Hepatic stellate cell (primary cell): ENCODE measurements at regions not wholly inside any gene's neighbourhood (a gene's known extent, or its start where the extent isn't known, plus 50 kb on each side); places are given as distances from the start of the nearest gene placed in this dataset.
A peak's percentile ranks its signal among the peaks of the same experiment; 100 is the strongest.
"Not testable (repeated sequence)": the region's sequence is repeated elsewhere in the genome, so short reads cannot be mapped to it uniquely, and the experiment has no call there.

Source experiments
- DNase-seq: peaks from one replicate; pipeline ENCODE4 v3.0.0; 2011; ENCODE audit warnings: low spot score

DNA sequence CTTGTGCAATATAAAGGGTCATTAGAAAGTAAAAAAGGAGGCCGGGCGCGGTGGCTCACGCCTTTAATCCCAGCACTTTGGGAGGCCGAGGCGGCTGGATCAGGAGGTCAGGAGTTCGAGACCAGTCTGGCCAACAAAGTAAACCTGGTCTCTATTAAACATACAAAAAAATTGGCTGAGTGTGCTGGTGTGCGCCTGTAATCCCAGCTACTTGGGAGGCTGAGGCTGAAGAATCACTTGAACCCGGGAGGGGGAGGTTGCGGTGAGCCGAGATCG lies 102.8 kb upstream of the TMPRSS2 start:
- not testable (repeated sequence) for DNase-seq

DNA sequence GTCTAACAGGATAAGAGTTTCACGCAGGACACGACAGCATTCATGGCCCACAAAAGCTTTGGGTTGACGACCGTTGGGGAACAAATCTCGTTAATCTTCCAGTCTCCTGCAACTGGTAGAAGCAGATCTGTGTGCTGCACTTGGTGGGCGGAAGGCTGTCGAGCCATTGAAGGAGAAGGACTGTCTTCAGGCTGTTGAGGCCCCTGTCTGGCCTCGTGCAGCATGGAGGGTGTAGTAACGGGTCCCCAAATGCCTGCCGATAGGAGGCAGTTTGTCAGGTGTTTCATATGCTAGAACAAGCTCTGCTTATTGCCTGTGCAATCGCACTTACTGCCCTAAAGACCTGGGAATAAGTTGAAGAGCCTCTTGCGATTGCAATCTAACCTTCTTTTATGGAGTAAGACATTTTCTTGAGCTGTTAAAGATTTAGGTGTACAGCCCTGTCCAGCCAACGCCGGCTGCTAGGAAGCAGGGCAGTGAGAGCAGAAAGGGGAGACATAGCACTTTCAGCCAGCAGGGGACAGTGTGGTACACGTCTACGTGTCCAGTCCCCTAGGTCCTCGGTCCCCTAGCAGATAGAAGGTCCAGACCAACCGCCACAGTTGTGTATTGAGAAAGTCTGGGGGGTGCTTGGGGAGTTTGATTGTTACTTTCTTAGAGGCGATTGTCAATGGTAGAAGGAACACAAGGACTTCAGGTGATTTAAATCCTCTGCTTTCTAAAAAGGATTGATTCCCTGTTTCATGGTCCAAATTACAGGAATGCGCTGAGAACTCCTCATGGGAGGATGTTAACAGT lies 102.3 kb upstream of the TMPRSS2 start:
- DNase-seq: peak; percentile 73

DNA sequence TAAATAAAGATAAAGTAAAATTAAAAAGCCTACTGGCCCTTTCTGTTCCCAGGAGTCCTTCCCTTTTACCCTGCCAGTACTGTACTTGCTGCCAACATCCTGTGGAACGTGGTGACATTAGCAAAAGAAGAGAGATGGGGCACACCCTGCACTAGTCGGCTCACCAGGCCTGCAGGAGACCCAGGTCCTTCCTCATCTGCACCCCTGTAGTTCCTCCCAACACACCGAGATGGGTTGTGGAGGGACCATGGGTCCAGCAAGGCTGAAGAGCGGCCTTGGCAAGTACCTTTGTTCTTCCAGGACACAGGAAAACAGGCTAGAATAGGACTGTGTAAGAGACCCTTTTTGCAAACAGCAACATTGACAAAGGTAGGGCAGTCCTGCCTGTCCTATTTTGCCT lies 98.7 kb upstream of the TMPRSS2 start:
- no peak for DNase-seq

DNA sequence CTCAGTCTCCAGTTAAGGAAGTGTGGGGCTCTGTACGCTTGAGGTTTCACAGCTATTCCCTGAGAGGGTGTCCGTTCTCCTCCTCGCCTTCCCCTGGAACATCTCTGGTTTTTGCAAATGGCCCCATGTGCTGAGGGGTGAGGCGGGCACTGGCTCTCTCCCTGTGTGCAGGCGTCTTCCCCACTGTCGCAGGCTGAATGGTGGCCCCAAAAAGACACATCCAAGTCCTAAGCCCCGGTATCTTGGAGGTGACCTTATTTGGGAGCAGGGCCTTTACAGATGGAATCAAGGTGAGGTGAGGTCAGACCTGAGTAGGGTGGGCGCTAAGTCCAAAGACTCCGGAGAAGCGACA lies 98.0 kb upstream of the TMPRSS2 start:
- DNase-seq: no peak

DNA sequence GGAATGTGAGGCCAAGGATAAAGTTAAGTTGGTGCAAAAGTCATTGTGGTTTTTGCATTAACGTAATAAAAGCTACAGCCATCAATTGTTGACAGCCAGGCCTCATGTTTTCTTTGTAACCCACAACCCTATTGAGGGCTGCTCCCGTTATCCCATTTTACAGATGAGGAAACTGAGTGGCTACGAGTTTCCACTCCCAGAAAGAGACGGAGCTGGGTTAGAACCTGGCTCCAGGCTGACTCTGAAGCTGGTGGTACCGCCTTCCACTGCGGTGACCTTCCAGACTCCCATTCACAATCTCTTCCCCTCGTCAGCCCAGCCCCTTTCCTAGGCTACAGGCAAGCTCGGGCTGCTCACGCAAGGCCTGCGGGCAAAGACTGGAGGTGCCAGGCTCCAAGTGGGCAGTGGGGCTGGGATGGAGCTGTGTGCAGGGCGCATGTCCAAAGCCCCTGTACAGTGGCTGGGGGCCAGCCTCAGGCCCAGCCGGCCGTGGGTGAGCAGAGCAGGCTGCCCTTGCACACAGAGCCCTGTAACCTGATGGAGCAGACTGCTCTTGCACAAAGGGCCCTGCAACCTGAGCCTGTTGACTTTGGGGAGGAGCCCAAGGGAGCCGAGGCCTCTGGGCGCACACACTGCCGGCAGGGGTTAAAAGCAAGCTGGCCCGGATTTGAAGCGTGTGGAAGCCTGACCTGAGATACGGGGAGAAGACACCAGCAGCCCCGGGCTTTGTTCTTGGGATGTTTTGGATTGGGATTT lies 97.4 kb upstream of the TMPRSS2 start:
- no peak for DNase-seq

DNA sequence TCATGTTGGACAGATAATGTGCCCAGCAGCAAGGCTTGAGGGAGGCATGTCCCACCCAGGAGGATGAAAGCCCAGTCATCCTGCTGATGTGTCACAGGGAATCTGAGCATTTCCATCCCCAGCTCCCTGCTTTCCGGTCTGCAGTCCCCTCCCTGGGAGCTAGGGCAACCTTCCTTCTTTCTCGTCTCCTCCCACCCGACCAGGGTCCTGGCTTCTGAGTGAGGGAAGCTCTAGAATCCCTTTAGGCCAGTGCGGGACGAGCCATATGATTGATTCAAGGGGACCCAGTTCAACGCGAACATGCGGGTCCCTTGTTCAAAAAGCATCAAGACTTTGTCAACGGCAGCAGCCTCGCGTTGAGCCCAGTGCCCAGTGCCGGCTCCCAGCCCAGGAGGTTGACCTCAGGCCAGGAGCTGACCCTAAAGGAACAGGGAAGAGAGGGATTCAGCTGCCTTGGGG lies 96.7 kb upstream of the TMPRSS2 start:
- peak; percentile 32 for DNase-seq

DNA sequence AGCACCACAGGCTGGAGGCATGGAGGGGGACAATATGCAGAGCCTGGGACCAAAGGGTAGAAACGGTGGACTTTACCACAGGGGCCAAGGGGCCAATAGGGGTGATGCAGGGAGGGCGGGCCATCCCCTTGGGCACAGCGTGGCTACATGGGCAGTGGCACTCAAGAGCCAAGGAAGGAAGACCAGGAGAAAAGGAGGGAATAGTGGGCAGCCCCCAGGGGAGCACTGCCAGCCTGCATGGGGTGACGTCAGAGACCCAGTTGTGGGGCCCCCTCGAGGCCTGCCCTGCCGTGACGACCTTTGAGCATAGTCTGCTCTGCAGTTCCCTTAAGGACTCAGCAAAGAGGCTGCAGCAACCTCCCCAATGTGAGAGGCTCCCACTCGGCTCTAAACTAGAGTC lies 95.5 kb upstream of the TMPRSS2 start:
- DNase-seq: no peak

DNA sequence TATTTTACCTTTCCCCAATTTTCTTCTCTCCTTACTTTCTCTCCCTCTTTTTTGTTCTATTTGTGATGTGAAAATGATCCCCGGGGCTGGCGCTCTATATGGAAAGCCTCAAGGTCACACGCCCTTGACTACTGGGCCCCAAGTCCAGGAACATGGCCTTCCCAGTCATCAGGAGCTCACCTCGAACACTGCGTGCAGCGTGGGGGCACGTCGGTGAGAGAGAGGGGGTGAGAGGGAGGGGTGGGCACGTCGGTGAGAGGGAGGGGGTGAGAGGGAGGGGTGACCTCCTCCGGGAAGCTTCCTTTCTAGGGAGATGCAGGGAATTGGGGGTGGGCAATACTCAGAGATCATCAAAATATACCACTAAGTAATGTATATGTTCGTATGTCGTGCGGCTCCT lies 94.6 kb upstream of the TMPRSS2 start:
- DNase-seq: no peak

DNA sequence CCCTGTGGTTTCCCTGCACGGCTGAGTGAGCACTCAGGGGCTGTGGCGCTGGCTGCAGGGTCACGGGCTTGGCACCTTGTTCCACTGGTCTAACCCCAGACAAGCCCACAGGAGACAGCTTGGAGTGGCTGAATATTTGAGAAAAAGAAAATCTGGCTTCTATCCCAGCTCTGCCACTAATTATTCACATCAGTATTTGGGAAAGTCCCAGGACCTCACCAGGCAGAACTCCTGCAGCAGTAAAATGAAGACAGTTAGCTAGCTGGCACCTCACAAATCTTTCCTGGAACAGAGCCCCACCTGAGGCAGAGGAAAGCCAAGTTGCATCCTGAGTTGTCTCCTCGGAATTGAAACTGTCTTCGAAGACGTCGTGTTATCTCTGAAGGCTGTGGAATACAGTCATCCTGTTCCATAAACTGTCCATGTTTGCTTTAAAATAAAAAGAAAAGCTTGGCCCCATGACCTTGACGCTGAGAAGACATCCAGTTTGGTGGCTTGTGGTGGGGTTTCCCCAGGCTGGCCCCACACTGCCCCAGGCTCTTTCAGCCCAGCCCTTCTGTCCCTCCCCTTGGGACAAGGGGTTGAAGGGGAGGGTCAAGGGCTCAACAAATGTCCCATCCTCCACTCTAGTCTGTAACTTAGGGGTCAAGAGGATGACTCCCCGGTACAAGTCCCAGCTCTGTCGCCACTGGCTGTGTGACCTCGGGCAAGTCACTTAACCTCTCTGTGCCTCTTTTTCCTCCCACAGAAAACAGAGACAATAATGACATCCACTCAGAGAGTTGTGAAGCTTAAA lies 93.8 kb upstream of the TMPRSS2 start:
- DNase-seq: no peak

DNA sequence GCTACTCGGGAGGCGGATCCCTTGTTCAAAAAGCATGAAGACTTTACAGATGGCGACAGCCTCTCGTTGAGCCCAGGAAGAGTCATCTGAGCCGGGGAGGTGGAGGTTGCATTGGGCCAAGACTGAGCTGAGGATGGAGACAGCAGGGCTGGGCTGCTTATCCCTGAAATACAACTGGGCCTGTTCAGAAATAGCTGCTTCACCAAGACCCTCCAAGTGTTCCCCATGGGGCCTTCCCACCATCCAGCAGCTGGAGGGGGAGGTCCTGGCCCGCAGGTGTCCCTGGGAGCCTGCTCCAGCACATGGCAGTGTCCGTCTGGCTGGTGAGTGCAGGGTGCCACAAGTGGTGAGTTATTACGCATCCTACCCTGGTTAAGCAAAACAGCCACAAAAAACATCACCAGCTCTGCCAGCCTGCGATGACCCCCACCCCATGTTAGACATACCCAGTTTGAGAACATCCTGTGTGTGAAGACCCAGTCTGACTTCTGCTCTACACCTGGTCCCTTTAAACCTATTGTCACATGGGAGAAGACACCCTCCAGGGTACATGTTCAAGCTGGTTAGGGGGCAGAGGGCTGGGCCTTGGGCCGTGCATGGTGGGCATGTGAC lies 93.1 kb upstream of the TMPRSS2 start:
- DNase-seq: no peak

DNA sequence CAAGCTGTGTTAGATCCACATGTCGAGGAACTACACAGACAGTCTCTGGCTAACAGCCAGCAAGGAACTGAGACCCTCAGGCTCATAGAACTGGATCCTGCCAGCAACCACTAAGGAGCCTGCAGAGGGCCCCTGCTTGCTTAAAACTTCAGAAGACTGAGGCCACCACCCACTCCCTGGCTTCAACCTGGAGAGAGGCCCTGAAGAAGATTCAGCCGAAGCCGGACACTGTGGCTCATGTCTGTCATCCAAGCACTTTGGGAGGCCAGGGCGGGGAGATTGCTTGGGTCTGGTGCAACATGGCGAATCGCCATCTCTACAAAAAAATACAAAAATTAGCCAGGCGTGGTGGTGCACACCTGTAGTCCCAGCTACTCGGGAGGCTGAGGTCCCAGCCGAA lies 92.6 kb upstream of the TMPRSS2 start:
- DNase-seq: no peak

DNA sequence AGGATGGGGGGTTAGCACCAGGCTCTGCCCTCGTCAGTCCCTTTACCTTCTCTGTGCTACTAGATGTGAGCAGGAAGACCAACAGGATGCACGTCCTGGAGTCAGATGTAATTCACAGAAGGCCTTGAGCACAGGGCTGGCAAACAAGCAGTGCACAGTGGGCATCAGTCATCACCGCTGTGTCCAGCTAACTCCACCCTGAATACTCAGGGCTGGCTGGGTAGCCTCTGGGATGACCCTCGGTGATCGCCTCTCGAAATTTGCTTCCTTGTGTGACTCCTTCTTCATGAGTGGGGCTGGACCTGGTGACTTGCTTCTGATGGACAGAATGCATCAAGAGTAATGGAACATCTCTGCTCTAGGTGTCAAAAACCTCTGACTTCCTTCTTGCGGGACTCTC lies 92.2 kb upstream of the TMPRSS2 start:
- no peak for DNase-seq

DNA sequence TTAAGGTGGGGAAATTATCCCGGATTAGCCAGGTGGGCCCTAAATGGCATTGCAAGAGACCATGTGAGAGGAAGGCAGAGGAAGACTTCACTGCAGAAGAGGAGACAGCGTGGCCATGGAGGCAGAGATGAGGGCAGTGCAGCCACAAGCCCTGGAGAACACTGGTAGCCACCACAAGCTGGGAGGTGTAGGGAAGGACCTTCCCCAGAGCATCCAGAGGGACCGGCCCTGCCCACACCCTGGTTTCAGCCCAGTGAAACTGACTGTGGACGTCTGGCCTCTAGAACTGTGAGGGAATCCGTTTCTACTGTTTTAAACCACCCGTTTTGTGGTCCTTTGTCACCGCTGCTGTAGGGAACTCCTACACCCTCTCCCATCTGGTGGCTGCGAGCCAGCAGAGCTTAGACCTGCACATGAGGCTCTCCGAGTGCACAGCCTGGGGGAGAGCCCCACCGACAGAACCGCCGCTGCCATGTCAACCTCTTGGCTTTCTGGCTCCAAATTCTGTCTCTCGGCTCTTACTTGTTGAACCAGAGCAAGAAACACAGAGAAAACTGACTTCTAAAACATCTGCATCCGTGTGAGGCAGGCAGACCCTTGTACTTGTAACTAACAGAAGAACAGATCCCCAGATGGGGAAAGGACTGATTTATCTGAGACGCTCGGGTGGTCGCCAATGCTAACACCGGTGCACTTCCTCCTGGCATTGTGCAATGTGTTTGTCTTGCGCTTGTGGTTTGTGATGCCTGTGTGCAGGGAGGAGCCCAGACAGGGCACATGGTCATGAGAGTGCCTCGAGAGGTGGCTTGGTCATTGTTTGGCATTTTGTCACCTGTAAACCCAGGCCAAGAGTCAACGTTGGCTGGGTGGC lies 90.8 kb upstream of the TMPRSS2 start:
- no peak for DNase-seq

DNA sequence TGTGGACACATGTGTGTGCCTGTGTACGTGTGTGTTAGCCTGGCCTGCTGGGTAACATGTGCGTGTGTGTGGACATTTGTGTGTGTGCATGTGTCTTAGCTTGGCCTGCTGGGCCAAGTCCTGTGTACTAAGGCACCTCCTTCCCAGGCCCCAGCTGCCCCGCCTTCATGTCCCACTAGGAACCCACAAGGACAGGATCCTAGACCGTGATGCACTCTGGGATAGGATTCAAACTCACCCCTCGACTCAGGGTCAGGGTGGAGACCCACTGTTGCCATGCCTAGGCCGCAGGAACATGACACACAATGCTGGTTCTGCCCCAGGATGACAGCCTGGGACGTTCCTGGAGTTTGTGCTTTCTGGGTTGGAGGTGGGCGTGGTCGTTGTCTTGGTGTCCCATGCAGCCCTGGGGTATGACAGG lies 89.9 kb upstream of the TMPRSS2 start:
- DNase-seq: no peak

DNA sequence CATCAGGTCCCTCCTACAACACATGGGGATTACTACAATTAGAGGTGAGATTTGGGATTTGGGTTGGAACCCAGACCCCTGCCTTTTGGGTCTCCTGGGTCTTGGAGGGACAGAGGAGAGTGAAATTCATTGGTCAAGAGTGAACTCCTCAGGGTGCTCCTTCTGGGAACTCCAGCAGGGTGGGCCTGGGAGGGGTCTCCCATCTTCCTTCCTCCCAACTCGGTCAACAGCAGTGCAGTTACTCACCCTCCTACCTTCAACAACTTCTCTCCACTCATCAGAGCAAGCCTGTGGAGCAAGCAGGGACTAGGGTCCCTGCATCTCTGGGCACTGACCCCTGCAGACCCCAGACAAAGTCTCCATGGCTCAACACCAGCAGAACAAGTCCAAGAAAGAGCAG lies 89.3 kb upstream of the TMPRSS2 start:
- DNase-seq: no peak

DNA sequence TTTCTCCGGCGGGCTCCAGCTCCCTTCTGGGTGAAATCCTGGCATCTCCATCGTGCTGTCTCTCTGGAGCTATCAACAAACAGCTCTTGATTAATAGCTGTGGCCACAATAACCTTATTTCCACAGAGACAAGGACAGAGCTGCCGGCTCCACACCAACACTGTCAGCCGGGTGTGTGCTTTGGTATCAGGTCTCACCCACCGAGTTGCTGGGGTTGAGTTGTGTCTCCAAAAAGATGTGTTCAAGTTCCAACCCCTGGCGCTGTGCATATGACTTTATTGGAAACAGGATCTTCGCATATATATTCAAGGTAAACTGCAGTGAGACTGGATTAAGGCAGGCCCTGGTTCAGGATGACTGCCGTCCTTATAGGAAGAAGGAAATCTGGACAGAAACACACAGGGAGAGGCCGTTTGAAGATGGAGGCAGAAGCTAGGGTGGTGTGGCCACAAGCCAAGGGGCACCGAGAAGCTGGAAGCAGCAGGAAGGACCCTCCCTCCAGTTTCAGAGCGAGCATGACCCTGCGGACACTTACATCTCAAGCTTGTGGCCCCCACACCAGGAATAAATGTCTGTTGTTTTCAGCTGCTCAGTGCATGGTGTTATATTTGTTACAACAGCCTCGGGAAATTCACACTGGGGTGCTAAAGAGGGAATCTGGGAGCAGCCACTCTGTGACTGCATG lies 88.4 kb upstream of the TMPRSS2 start:
- DNase-seq: no peak

DNA sequence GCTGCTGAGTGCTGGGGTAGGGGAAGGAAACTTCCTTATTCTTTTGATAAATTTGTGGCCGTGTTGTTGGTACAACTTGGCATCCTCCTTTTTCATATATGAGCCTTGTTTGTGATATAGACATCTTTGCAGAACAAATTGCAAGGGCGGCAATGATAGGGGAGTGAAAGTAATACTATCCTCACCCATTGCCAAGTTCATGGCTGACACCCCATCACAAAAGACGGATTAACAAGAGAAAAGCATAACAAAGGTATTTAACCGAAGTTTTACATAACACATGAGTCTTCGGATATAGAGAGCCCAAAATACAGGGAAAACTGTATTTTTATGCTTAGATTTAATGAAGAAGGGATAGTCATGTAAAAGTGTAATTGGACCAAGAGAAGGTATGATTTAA lies 86.3 kb upstream of the TMPRSS2 start:
- DNase-seq: no peak

DNA sequence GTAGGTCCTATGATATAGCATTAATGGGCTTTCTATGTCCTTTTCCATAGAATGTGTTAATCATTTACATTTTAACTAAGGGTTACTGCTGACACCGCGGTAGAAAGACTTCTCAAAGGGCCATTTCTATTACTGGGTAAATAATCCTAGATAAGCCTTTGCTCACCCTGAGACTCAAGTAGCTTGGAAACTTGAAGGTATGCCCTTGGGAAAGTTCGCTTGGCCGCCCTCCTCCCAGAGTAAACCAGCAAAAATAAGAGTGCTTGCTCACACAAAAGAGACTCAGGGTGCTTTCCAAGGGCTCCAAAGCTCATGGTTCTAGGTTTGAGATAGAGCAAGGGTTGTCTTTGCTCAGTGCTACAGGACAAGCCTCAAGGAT lies 85.8 kb upstream of the TMPRSS2 start:
- no peak for DNase-seq

DNA sequence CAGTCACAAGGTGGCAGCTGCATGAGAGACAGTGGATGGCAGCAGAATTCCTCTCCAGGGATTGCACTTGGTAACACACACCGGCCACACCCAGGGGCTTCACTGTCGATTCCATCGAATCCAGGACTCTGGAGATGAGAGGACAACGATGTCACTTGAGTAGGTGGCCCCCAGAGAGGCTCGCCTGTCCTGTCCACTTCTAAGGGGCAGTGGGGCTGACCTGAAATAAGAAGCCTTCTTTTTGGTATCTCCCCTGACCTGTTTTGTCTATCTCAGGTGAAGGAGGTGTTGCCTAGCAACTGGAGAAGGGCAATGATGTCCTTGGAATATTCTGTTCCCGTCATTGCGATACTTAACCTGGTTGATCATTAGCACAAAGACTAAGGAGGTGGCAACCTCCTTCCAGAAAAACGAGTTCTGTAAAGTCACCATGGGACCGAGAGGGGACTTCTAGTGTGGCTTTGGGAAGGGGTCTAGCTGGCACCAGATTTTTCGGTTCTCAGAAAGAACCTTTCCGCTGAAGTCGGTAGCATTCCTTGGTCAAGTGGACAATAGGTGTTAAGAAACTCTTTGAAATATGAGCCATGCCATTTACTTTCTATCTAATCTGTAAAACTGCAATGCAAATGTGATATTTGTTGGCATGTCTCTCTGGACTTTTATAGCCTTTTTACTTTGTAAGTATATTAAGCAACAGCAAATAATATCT lies 85.2 kb upstream of the TMPRSS2 start:
- DNase-seq: no peak

DNA sequence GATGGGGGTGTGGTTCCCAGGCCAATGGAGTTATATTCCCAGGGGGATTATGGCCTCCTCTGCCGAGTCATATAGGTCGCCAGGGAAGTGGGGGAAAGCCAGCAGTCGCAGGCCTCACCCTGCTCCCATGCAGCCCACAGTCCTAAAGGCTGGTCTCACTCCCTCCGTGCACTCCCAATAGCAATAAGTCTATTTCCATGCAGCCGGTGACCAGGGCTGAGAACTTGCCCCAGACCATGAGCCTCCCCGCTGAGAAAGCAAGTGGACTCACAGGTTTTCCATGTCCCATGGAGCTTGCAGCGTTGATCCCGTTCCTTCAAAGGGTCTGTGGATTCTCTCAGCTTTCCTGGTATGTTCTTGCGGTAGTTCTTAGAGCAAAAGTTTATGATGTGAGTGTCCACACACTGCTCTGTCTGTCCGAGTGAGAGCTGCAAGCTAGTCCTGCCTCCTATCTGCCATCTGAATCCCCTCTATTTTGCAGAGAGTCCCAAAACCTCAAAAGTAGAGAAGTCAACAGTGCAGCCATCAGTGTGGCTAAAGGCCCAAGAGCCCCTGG lies 81.7 kb upstream of the TMPRSS2 start:
- DNase-seq: no peak
